ENCODE measurements at regions not wholly inside any gene's neighbourhood (a gene's known extent, or its start where the extent isn't known, plus 50 kb on each side); places are given as distances from the start of the nearest gene placed in this dataset.

GRCh38 chr20:4519534-4519933 is 166.7 kb upstream of the PRNP start:
- no peak for TF ChIP-seq POLR2A (IDR thresholded peaks at IDR 0.05; ENCODE audit: low read length)
- TF ChIP-seq GATA1 (IDR thresholded peaks at IDR 0.05; ENCODE audit: low read depth, low read length) = no peak

All from erythroblast (primary cell).